Aorta (tissue), 5 donors: ENCODE measurements at regions not wholly inside any gene's neighbourhood (a gene's known extent, or its start where the extent isn't known, plus 50 kb on each side); places are given as distances from the start of the nearest gene placed in this dataset.

Source experiments
- ATAC-seq: fragments of 200-7000 bp; cut with Tn5 transposase; one replicate; pipeline ENCODE4 v1.9.1; 2022; ENCODE audit warnings: moderate library complexity; ENCODE audit not compliant: low FRiP score
- DNase-seq, 2 donors: peaks; one replicate each; pipeline ENCODE4 v3.0.0-alpha.2; 2020
- H3K27ac ChIP-seq, 2 donors: one replicate each; pipeline ENCODE4 v1.5.1; 2013; ENCODE audit warnings: low read length in 2 of 2, mild to moderate bottlenecking in 2 of 2, moderate library complexity in 2 of 2, control low read depth in 1 of 2, inconsistent platforms in 1 of 2, low read depth in 1 of 2
- H3K27me3 ChIP-seq, 2 donors: one replicate each; pipeline ENCODE4 v1.6.1; 2013; ENCODE audit warnings: control low read depth in 1 of 2, low read length in 1 of 2, mild to moderate bottlenecking in 1 of 2, moderate library complexity in 1 of 2; ENCODE audit not compliant: insufficient read depth in 2 of 2, control insufficient read depth in 1 of 2
- H3K36me3 ChIP-seq, 2 donors: one replicate each; pipeline ENCODE4 v1.6.1; 2013; ENCODE audit warnings: control low read depth in 1 of 2, low read length in 1 of 2, mild to moderate bottlenecking in 1 of 2; ENCODE audit not compliant: insufficient read depth in 2 of 2, control insufficient read depth in 1 of 2
- H3K4me1 ChIP-seq, 2 donors: one replicate each; pipeline ENCODE4 v1.6.1; 2013; ENCODE audit warnings: low read length in 2 of 2, control low read depth in 1 of 2, mild to moderate bottlenecking in 1 of 2, moderate library complexity in 1 of 2; ENCODE audit not compliant: insufficient read depth in 2 of 2, control insufficient read depth in 1 of 2
- H3K4me3 ChIP-seq, 2 donors: one replicate each; pipeline ENCODE4 v1.5.1; 2013; ENCODE audit warnings: low read length in 2 of 2, control low read depth in 1 of 2, mild to moderate bottlenecking in 1 of 2
- H3K9me3 ChIP-seq: one replicate; pipeline ENCODE4 v1.6.1; 2013; ENCODE audit warnings: mild to moderate bottlenecking, low read length; ENCODE audit not compliant: control insufficient read depth
- WGBS, 2 donors: extraction: QIAGEN DNeasy Blood & Tissue Kit; methylation state at CpG; one replicate each; pipeline ENCODE4 v1.1.7; 2013; 5-methylcytosine and 5-hydroxymethylcytosine counted together
- intact Hi-C, 2 donors: fragments of 100-400 bp; cut with DNase I; formaldehyde crosslinking; loops; one replicate each; pipeline versions ENCODE4 v1.14.2 to v1.15.0; 2022
- donor health status: healthy with polysubstance abuse.
- donor health status: Bipolar disorder and iron deficiency.
- donor health status: DM: no; HTN: no; CAD: no.
- donor health status: DM: no; HTN: no; CAD: no.
- donor health status: DM: yes; HTN: yes; CAD: no.

DNA sequence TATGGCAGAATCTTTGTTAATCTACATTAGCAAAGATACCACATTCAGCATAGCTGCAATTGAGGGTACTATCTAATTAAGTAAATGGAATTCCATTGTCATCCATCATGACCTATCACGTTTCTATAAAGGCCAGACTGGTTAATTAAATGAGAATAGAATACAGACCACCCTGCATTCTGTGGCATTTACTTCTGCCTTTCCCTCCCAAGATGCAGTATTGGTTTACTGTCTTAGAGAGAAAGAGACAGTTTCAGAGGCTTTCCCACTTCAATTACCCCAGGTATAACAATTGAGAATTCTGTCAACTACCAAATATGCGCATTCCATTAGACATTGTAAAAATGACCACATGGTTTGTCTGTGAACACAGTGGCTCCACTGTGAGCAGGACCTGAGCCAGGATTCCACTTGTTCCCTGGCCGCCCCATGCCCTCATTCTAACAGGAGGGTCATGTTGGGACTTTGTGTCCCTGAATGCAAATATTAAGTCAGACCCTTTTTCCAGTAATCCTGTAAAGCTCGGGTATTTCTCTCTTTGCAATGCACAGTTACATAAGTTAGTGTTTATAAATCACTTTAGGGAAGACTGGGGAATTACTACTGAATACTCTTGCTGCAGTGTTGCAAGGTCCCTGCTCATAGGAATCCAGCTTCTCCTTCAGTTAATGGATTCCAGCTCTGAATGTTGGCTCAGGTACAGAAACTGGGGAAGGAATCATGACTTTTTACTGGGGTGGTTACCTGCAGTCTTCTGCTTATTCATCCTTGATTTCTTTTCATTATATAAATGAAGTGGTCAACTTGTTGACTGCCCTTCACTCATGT, 261.0 kb downstream of the PDGFC start:
- Histone ChIP-seq H3K36me3 (no peaks in the 10 kb centered on the region), H3K27ac (no peak overlapping the region), H3K27me3 (no peaks in the 10 kb centered on the region), H3K9me3 (no peaks in the 10 kb centered on the region), H3K4me1 (no peaks in the 10 kb centered on the region), H3K4me3 (no peak overlapping the region)
- no peak for DNase-seq
- ATAC-seq = no peak
- WGBS, 2 donors = 87% methylated on average over 4 of the region's 4 CpGs
- intact Hi-C loops = no loop called here

DNA sequence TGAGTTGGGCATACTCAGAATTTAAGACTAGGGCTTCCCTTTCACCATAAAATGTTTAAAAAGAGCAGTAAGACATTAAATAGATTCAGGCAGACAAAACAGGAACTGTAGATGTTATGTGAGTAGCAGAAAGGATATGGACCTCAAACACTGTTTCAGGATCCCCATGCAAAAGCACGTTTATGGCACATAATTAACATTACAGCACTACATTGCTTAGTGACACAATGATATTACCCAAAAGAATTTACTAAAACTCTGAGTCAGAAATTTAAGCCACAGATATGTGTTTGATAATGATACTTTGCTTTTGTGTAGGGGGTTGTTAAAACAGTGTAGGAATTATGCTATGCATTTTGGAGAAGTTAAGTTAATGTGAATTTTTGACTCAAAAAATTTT, 266.3 kb downstream of the PDGFC start:
- Histone ChIP-seq H3K27ac (no peak overlapping the region), H3K4me3 (no peak overlapping the region), H3K9me3 (no peaks in the 10 kb centered on the region), H3K4me1 (no peaks in the 10 kb centered on the region), H3K36me3 (no peaks in the 10 kb centered on the region), H3K27me3 (no peaks in the 10 kb centered on the region)
- intact Hi-C loops = no loop called here
- ATAC-seq (no peak), DNase-seq (no peak)
- WGBS, 2 donors = 36 to 47% methylated on average over 1 of the region's 1 CpG

DNA sequence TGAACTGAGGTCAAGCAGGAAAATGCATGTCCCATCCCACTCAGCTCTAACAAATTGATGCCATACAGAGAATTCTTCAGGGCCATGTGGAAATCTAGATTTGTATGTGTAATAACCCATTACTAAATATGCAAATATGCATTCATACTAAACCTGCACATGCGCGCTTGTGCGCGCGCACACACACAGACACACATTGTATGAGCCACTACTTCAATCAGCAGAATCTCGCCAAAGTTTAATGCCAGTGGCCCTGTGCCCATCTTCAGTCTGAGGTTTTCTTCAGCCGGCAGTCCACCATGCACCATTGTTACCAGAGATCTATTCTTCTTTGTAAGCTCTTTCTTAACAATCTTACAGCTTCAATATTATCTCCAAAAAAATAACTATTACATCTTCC, 276.4 kb downstream of the PDGFC start:
- no peak for DNase-seq
- WGBS, 2 donors = 92 to 98% methylated on average over 7 of the region's 7 CpGs
- intact Hi-C loops = no loop called here
- Histone ChIP-seq H3K27ac (no peak overlapping the region), H3K9me3 (no peaks in the 10 kb centered on the region), H3K4me1 (peaks cover 0 to 5% of the 10 kb centered on the region in 2 donors), H3K36me3 (no peaks in the 10 kb centered on the region), H3K27me3 (no peaks in the 10 kb centered on the region), H3K4me3 (no peak overlapping the region)
- no peak for ATAC-seq

DNA sequence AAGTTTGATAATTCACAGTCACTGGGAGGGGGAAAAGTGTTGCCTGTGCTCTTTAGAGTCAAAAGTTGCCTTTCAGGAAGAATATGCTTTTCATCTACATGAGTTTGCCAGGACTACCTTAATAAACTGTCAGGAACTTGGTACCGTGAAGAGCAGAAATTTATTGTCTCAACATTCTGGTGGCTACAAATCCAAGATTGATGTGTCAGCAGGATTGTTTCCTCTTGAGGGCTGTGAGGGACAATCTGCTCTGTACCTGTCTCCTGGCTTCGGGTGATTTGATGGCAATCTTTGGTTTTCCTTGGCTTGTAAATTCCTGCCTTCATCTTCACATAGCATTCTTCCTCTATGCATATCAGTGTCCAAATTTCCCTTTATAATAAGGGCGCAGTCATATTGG, 277.2 kb downstream of the PDGFC start:
- no peaks in the 10 kb centered on the region for H3K36me3 ChIP-seq
- ATAC-seq = no peak
- no peaks in the 10 kb centered on the region for H3K27me3 ChIP-seq
- H3K4me1 ChIP-seq = peaks cover 0 to 5% of the 10 kb centered on the region in 2 donors
- no peaks in the 10 kb centered on the region for H3K9me3 ChIP-seq
- no peak overlapping the region for H3K27ac ChIP-seq
- WGBS, 2 donors = 68 to 78% methylated on average over 3 of the region's 3 CpGs
- H3K4me3 ChIP-seq = no peak overlapping the region
- DNase-seq = no peak
- intact Hi-C loops = no loop called here

DNA sequence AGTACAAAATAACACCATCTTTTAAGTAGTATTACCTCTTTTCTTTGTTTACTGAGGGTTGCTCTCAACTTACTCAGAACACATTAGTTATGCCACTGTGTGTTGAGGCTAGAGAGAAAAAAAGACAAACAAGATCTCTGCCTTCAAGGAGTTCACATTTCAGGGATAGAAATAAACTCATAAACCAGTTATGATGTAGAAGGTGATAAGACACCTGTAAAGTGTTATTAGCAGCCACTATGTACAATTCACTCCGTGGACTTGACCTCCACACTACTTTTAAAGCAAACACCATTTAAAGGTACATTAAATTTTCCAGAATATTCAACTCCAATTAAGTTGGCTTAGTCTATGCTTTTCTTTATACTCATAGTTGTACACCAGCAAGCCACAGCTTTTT, 278.0 kb downstream of the PDGFC start:
- intact Hi-C loops = no loop called here
- no peaks in the 10 kb centered on the region for H3K9me3 ChIP-seq
- no peak overlapping the region for H3K27ac ChIP-seq
- WGBS, 2 donors = 55 to 73% methylated on average over 1 of the region's 1 CpG
- DNase-seq = no peak
- H3K4me1 ChIP-seq = peaks cover 0 to 5% of the 10 kb centered on the region in 2 donors
- H3K4me3 ChIP-seq = no peak overlapping the region
- H3K36me3 ChIP-seq = no peaks in the 10 kb centered on the region
- ATAC-seq = no peak
- H3K27me3 ChIP-seq = no peaks in the 10 kb centered on the region

DNA sequence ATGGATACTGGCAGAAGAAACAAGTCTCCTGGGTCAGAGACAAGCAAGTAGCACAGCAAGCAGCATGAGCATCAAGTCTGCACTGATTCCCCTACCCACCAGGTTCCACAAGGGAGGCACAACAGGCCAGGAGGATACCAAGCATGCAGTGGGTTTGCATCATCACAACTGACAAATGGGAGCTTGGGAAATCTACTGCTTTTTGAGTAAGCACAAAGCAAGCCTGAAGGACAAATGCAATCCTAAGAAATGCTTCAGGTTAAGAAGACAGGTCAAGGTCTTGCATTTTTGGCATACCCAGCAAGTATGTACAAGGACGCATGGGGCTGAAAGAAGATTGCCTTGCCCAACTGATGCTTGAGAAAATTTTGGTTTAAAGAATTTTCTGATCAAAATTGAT, 279.6 kb downstream of the PDGFC start:
- Histone ChIP-seq H3K27ac (no peak overlapping the region), H3K36me3 (no peaks in the 10 kb centered on the region), H3K27me3 (no peaks in the 10 kb centered on the region), H3K4me3 (no peak overlapping the region), H3K9me3 (no peaks in the 10 kb centered on the region), H3K4me1 (peaks cover 0 to 5% of the 10 kb centered on the region in 2 donors)
- WGBS, 2 donors = 87 to 88% methylated on average over 1 of the region's 1 CpG
- DNase-seq (no peak), ATAC-seq (no peak)
- intact Hi-C loops = no loop called here

DNA sequence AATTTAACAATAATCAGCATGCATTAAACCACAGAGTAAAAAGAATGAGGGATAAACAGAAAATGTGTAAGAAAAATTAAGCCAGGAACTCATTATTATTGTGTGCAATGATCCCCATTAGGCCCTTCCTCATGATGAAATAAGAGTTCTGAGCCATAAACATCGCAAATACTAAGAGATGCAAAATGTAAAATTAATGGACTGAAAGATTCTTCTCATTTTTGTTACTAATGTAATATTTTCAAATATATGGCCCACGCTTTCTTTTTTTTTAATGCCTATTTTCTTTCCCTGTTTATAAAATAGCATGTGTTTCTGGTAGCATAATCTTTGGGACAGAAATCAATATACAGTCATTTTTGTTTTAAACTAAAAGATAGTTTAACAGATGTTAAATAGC, 281.0 kb downstream of the PDGFC start:
- Histone ChIP-seq H3K4me1 (peaks cover 0 to 1% of the 10 kb centered on the region in 2 donors), H3K36me3 (no peaks in the 10 kb centered on the region), H3K4me3 (no peak overlapping the region), H3K27me3 (no peaks in the 10 kb centered on the region), H3K9me3 (no peaks in the 10 kb centered on the region), H3K27ac (no peak overlapping the region)
- DNase-seq (no peak), ATAC-seq (no peak)
- WGBS, 2 donors = 98% methylated on average over 2 of the region's 2 CpGs
- intact Hi-C loops = no loop called here

DNA sequence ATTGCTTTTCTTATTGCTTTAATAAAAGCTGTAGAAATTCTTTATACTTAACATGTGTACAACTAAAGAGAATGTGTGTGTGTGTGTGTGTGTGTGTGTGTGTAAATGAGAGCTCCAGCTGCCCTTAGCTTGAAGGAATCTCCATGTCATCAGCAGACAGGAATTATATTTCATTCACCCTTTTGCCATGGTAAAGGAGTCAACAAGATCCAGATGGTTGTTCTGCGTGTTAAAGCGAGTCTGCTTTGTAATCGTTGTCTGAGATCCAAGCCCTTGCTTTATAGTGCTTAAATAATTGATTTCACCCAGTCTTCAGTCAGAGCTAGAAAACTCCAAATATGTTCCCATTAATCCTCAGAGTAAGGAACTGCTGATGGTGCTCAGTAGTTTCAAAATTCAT, 285.5 kb downstream of the PDGFC start:
- H3K9me3 ChIP-seq = no peaks in the 10 kb centered on the region
- no peaks in the 10 kb centered on the region for H3K27me3 ChIP-seq
- H3K4me3 ChIP-seq = no peak overlapping the region
- H3K27ac ChIP-seq = no peak overlapping the region
- 34 to 43% methylated on average over 3 of the region's 3 CpGs for WGBS, 2 donors
- H3K4me1 ChIP-seq = no peaks in the 10 kb centered on the region
- no peak for DNase-seq
- ATAC-seq = no peak
- H3K36me3 ChIP-seq = no peaks in the 10 kb centered on the region
- intact Hi-C loops = no loop called here

DNA sequence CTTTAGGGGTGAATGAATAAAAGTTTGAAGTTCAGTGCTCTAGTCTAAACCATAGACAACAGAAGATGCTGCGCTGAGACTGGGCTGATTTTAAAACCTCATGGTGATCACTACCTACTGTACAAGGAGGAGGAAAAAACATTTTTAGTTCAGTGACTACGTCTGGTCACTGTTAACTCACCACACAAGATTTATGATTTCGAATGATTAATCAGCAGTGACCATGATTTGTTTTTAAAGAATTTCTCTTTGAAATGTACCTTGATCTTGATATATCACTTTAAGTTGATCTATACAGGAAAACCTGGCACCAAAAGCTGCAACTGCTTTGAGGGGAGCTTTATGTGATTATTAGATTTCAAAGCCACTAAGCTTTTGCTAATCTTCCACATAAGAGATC, 286.3 kb downstream of the PDGFC start:
- DNase-seq (no peak), ATAC-seq (no peak)
- Histone ChIP-seq H3K4me3 (no peak overlapping the region), H3K36me3 (no peaks in the 10 kb centered on the region), H3K27ac (no peak overlapping the region), H3K4me1 (no peaks in the 10 kb centered on the region), H3K9me3 (no peaks in the 10 kb centered on the region), H3K27me3 (no peaks in the 10 kb centered on the region)
- intact Hi-C loops = no loop called here
- 94 to 95% methylated on average over 3 of the region's 3 CpGs for WGBS, 2 donors
